ENCODE measurements at regions not wholly inside any gene's neighbourhood (a gene's known extent, or its start where the extent isn't known, plus 50 kb on each side); places are given as distances from the start of the nearest gene placed in this dataset.

GRCh38 chr2:40535972-40536371, 84.1 kb upstream of the SLC8A1 start:
- TF ChIP-seq REST (IDR thresholded peaks at IDR 0.05; ENCODE audit: insufficient read depth in 1 of 2, low read depth in 2 of 2, low read length in 2 of 2) (no peak), POLR2AphosphoS5 (IDR thresholded peaks at IDR 0.05; ENCODE audit: low read depth, low read length) (no peak), SIN3A (IDR thresholded peaks at IDR 0.05; ENCODE audit: borderline replicate concordance, insufficient read depth, low read length) (no peak), TAF1 (IDR thresholded peaks at IDR 0.05; ENCODE audit: borderline replicate concordance, insufficient read depth, low read length) (no peak)
